CD4-positive, alpha-beta memory T cell (primary cell): ENCODE measurements at regions not wholly inside any gene's neighbourhood (a gene's known extent, or its start where the extent isn't known, plus 50 kb on each side); places are given as distances from the start of the nearest gene placed in this dataset.

ENCODE experiments used
- CTCF ChIA-PET: fragments of 350-600 bp; sonication (Branson Sonifier 250); formaldehyde crosslinking; loops from one replicate; lab custom pipeline; 2021; ENCODE audit warnings: inconsistent platforms; ENCODE audit not compliant: partially characterized antibody; lab: Charles Lee
- POLR2A ChIA-PET: fragments of 350-600 bp; sonication (Branson Sonifier 250); formaldehyde crosslinking; loops from one replicate; lab custom pipeline; 2021; ENCODE audit not compliant: partially characterized antibody; lab: Charles Lee
- DNase-seq, 5 donors: peaks; one replicate each; pipeline versions ENCODE4 v3.0.0 to v3.0.0-alpha.2; 2020 to 2022; ENCODE audit warnings: mixed read lengths in 1 of 5
- H3K27ac ChIP-seq: one replicate; pipeline ENCODE4 v1.7.0; 2013; ENCODE audit warnings: low read depth, low read length
- H3K27me3 ChIP-seq: 2 replicates; pipeline ENCODE4 v1.7.0; 2013; ENCODE audit warnings: mild to moderate bottlenecking, low read length, moderate library complexity; ENCODE audit not compliant: insufficient read depth
- H3K36me3 ChIP-seq: 2 replicates; pipeline ENCODE4 v1.7.0; 2013; ENCODE audit warnings: mild to moderate bottlenecking, low read length, moderate library complexity; ENCODE audit not compliant: insufficient read depth
- H3K4me1 ChIP-seq: 2 replicates; pipeline ENCODE4 v1.7.0; 2013; ENCODE audit warnings: mild to moderate bottlenecking, low read length, moderate library complexity; ENCODE audit not compliant: insufficient read depth
- H3K4me3 ChIP-seq, 2 donors: one replicate each; pipeline ENCODE4 v1.7.0; 2013; ENCODE audit warnings: low read length in 2 of 2, mild to moderate bottlenecking in 1 of 2
- H3K9me3 ChIP-seq, 2 donors: one replicate each; pipeline ENCODE4 v1.7.0; 2013; ENCODE audit warnings: low read length in 2 of 2, control low read depth in 1 of 2; ENCODE audit not compliant: control insufficient read depth in 1 of 2
- H3K27ac Mint-ChIP-seq, 7 donors: one replicate each; pipeline ENCODE4 v1.8.0; 2020 to 2021; ENCODE audit warnings: mixed read lengths in 7 of 7, mild to moderate bottlenecking in 6 of 7, inconsistent platforms in 3 of 7, moderate library complexity in 3 of 7
- H3K27me3 Mint-ChIP-seq, 2 donors: one replicate each; pipeline ENCODE4 v1.8.0; 2020 to 2021; ENCODE audit warnings: mixed read lengths in 2 of 2
- H3K36me3 Mint-ChIP-seq, 2 donors: one replicate each; pipeline ENCODE4 v1.8.0; 2020 to 2021; ENCODE audit warnings: mixed read lengths in 2 of 2, inconsistent platforms in 1 of 2, mild to moderate bottlenecking in 1 of 2
- H3K4me1 Mint-ChIP-seq, 4 donors: one replicate each; pipeline ENCODE4 v1.8.0; 2020 to 2021; ENCODE audit warnings: mixed read lengths in 4 of 4, mild to moderate bottlenecking in 1 of 4
- H3K4me3 Mint-ChIP-seq, 8 donors: one replicate each; pipeline ENCODE4 v1.8.0; 2020 to 2021; ENCODE audit warnings: mixed read lengths in 8 of 8, mild to moderate bottlenecking in 7 of 8, moderate library complexity in 6 of 8, inconsistent platforms in 3 of 8
- H3K9me3 Mint-ChIP-seq, 8 donors: one replicate each; pipeline ENCODE4 v1.8.0; 2020 to 2021; ENCODE audit warnings: mixed read lengths in 8 of 8, mild to moderate bottlenecking in 5 of 8, inconsistent platforms in 3 of 8, moderate library complexity in 1 of 8
- intact Hi-C: fragments of 100-400 bp; cut with micrococcal nuclease; formaldehyde crosslinking; loops from one replicate; pipeline ENCODE4 v1.15.1; 2023

DNA sequence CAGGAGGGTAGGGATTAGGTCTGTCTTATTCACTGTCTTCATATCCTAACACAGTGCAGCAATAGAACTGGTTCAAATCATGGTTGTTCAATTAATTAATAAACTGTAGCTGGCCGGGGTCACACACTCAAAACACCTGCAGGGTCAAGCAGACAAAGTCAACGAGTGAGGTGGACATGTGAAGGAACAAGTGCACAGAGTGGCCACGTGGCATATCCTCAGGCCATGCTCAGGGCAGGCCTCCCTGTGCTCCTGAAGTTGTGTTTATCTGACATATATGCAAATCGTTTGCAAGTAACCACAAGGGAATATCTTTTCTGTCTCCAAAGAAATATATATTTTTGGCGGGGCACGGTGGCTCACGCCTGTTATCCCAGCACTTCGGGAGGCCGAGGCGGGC lies 98.5 kb upstream of the ZMIZ1 start:
- H3K36me3 ChIP-seq: no peaks in the 10 kb centered on the region
- H3K9me3 ChIP-seq: no peaks in the 10 kb centered on the region
- ChIA-PET CTCF (no interaction called here), POLR2A (no interaction called here)
- Mint-ChIP-seq H3K27me3 (no peaks in the 10 kb centered on the region), H3K36me3 (peaks cover 0 to 4% of the 10 kb centered on the region in 2 donors), H3K4me1 (peaks cover 9 to 19% (median 15%) of the 10 kb centered on the region in 4 donors), H3K27ac (no peak overlapping the region), H3K9me3 (no peaks in the 10 kb centered on the region), H3K4me3 (no peak overlapping the region)
- no peak overlapping the region for H3K4me3 ChIP-seq
- no peak for DNase-seq
- H3K4me1 ChIP-seq: peaks cover 13% of the 10 kb centered on the region
- H3K27me3 ChIP-seq: no peaks in the 10 kb centered on the region
- H3K27ac ChIP-seq: no peak overlapping the region
- intact Hi-C loops: no loop called here

- Histone ChIP-seq H3K27me3 (no peaks in the 10 kb centered on the region), H3K4me3 (no peak overlapping the region), H3K9me3 (no peaks in the 10 kb centered on the region), H3K27ac (no peak overlapping the region), H3K36me3 (no peaks in the 10 kb centered on the region), H3K4me1 (peaks cover 13% of the 10 kb centered on the region)
- H3K27me3 Mint-ChIP-seq: no peaks in the 10 kb centered on the region
- no peak for DNase-seq
- H3K9me3 Mint-ChIP-seq: no peaks in the 10 kb centered on the region
- H3K4me3 Mint-ChIP-seq: peak overlapping the region in 2 of 8 donors; percentile 9 to 59
- ChIA-PET POLR2A (interaction anchor here (5.2 kb wide), 1 partner anchor 96 kb away, joined by 72 read pairs; the partner anchor contains the start of gene ZMIZ1), CTCF (no interaction called here)
- peak overlapping the region in 1 of 7 donors; percentile 24 for H3K27ac Mint-ChIP-seq
- peaks cover 9 to 26% (median 17%) of the 10 kb centered on the region in 4 donors for H3K4me1 Mint-ChIP-seq
- intact Hi-C loops: no loop called here
- peaks cover 0 to 4% of the 10 kb centered on the region in 2 donors for H3K36me3 Mint-ChIP-seq
Measured at GRCh38 chr10:78971094-78971682, 97.6 kb upstream of the ZMIZ1 start.

- Mint-ChIP-seq H3K27ac (peak overlapping the region in 3 of 7 donors; percentile 17 to 81 (median 37)), H3K27me3 (no peaks in the 10 kb centered on the region), H3K4me1 (peaks cover 9 to 34% (median 17%) of the 10 kb centered on the region in 4 donors), H3K9me3 (no peaks in the 10 kb centered on the region), H3K4me3 (peak overlapping the region in 5 of 8 donors; percentile 25 to 90 (median 78)), H3K36me3 (peaks cover 0 to 4% of the 10 kb centered on the region in 2 donors)
- no peak for DNase-seq
- Histone ChIP-seq H3K4me1 (peaks cover 13% of the 10 kb centered on the region), H3K9me3 (no peaks in the 10 kb centered on the region), H3K27me3 (no peaks in the 10 kb centered on the region), H3K4me3 (no peak overlapping the region), H3K27ac (no peak overlapping the region), H3K36me3 (no peaks in the 10 kb centered on the region)
- POLR2A ChIA-PET: interaction anchor here (1.3 to 5.2 kb wide), 2 partner anchors 8 to 94 kb away, joined by 6 to 72 read pairs; partner anchors contain the start of gene ZMIZ1
- CTCF ChIA-PET: no interaction called here
- intact Hi-C loops: no loop called here
Measured at GRCh38 chr10:78972160-78972946, 96.4 kb upstream of the ZMIZ1 start.

DNA sequence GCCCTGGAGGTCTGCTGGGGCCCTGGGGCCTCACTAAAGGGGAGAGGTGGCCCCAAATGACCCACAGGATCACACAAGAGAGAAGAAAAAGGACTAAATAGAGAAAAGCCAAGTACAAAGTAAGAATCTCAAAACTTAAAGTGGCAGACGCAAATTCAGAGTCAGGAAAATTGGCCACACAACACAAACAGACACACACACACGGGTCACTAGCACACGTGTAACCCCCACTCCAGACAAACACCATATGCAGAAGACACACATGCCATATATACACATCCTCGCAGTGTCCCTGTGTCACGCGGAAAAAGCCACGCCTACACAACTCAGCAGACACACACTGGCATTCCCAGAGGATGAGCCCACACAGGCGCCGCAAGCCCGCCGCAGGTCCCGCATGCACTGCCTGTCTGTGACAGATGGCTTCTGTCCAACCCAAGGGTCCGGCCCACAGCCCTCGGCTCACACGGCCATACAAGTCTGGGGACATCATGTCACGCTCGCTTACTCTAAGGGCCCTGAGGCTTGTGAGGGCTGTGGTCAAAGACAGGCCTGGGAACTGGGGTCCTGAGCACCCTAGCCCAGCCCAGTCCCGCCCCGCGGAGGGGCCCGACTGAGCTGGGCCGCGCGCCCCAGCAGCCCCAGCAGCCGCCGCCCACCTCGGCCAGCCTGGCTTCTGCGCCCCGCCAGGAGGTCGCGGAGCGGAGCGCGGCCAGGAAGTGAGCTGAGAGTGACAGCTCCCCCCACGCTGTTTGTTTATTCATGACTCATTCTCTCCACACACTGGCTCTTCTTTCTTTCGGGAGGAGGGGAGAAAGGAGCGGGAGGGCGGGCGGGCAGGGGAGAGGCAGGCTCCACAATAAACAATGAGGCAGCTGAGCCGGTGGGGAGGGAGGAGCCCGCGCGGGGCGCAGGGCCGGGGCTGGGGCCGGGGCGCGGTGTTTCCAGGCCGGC lies 95.5 kb upstream of the ZMIZ1 start:
- peaks cover 0 to 4% of the 10 kb centered on the region in 2 donors for H3K36me3 Mint-ChIP-seq
- intact Hi-C loops: loop anchor here (1.0 kb wide), 2 partner anchors 75 to 95 kb away; partner anchors contain the start of gene ZMIZ1

GRCh38 chr10:78973901-78974616 lies 94.7 kb upstream of the ZMIZ1 start:
- Histone ChIP-seq H3K9me3 (no peaks in the 10 kb centered on the region), H3K4me3 (peak overlapping the region; percentile 2 to 47), H3K27ac (no peak overlapping the region), H3K4me1 (peaks cover 13% of the 10 kb centered on the region), H3K36me3 (no peaks in the 10 kb centered on the region), H3K27me3 (no peaks in the 10 kb centered on the region)
- H3K4me1 Mint-ChIP-seq: peaks cover 9 to 35% (median 17%) of the 10 kb centered on the region in 4 donors
- H3K27me3 Mint-ChIP-seq: no peaks in the 10 kb centered on the region
- POLR2A ChIA-PET: interaction anchor here (0.9 to 5.2 kb wide), 6 partner anchors 10 to 93 kb away, joined by 4 to 72 read pairs (median 6); partner anchors contain the start of gene ZMIZ1
- no peaks in the 10 kb centered on the region for H3K9me3 Mint-ChIP-seq
- peak overlapping the region; percentile 33 to 93 (median 91) for H3K27ac Mint-ChIP-seq
- peak overlapping the region; percentile 88 to 97 (median 92) for H3K4me3 Mint-ChIP-seq
- DNase-seq: peak in 4 of 5 donors; percentile 20 to 48 (median 30)
- intact Hi-C loops: loop anchor here (1.0 to 2.0 kb wide), 4 partner anchors 74 to 671 kb away; partner anchors contain the start of gene ZMIZ1
- CTCF ChIA-PET: interaction anchor here (0.6 to 1.5 kb wide), 20 partner anchors 8 to 954 kb away, joined by 3 to 14 read pairs (median 4); no protein-coding TSS in a partner anchor
- peaks cover 0 to 4% of the 10 kb centered on the region in 2 donors for H3K36me3 Mint-ChIP-seq

More for the DNA sequence above, 95.5 kb upstream of the ZMIZ1 start:
- peak overlapping the region in 6 of 7 donors; percentile 78 to 93 (median 80) for H3K27ac Mint-ChIP-seq
- Histone ChIP-seq H3K9me3 (no peaks in the 10 kb centered on the region), H3K27me3 (no peaks in the 10 kb centered on the region), H3K27ac (no peak overlapping the region), H3K4me1 (peaks cover 13% of the 10 kb centered on the region), H3K4me3 (peak overlapping the region in 1 of 2 donors; percentile 57), H3K36me3 (no peaks in the 10 kb centered on the region)
- no peaks in the 10 kb centered on the region for H3K27me3 Mint-ChIP-seq
- peak; percentile 53 to 82 (median 64) for DNase-seq
- no peaks in the 10 kb centered on the region for H3K9me3 Mint-ChIP-seq
- POLR2A ChIA-PET: interaction anchor here (0.7 to 5.2 kb wide), 6 partner anchors 9 to 671 kb away, joined by 3 to 72 read pairs (median 6); partner anchors contain the start of gene ZMIZ1
- H3K4me1 Mint-ChIP-seq: peaks cover 9 to 35% (median 17%) of the 10 kb centered on the region in 4 donors
- CTCF ChIA-PET: interaction anchor here (0.6 to 1.0 kb wide), 4 partner anchors 65 to 176 kb away, joined by 3 to 4 read pairs (median 3); no protein-coding TSS in a partner anchor
- H3K4me3 Mint-ChIP-seq: peak overlapping the region; percentile 78 to 90 (median 84)
